ENCODE measurements at regions not wholly inside any gene's neighbourhood (a gene's known extent, or its start where the extent isn't known, plus 50 kb on each side); places are given as distances from the start of the nearest gene placed in this dataset.

- 61 to 87% (median 82%) methylated on average over 5 of the region's 5 CpGs for WGBS, 3 donors
Measured at GRCh38 chr2:40746191-40746590, 294.3 kb upstream of the SLC8A1 start.

DNA sequence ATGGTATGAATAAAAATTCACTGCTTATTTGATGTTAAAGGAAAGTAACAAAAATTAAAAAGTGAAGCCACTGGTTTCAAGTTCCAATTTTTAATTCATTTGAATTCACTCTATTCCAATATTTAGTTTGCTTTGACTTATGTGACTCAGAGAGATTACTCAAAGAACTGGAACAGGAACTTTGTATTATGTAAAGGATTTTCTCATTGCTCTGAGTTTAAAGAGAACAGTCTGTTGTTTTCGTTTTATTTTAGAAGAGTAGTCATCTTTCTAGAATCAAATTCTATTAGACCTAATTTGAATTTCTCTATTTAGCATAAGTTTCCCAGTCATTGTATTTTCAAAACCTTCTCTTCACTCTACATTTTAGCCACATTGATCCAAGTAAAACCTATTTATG lies 300.1 kb upstream of the SLC8A1 start:
- H3K27ac ChIP-seq (ENCODE audit: low read depth, low read length): no peak overlapping the region
- whole genome bisulfite sequencing, 3 donors: 41 to 60% (median 50%) methylated on average over 1 of the region's 1 CpG

More at GRCh38 chr2:40746191-40746590, 294.3 kb upstream of the SLC8A1 start:
- H3K27ac ChIP-seq (ENCODE audit: low read depth, low read length): no peak overlapping the region

DNA sequence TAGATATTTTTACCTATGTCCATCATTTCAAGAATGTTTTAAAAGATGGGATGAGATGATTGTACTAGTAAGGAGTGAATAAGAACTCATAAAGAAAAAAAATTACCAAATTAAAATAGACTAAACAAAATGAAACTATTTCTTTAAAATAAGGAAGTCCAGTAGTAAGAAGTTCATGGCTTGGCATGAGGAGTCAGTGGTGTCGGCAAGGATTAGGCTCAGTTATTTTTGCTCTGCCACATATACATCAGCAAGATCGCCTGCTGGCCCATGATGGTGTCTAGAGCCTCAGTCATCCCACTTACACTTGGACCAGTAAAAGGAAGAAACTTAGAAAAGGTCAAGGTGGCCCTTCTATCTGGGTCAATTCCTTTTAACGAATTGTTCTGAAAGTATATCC lies 300.9 kb upstream of the SLC8A1 start:
- WGBS, 3 donors: 59 to 69% (median 63%) methylated on average over 3 of the region's 3 CpGs

GRCh38 chr2:40754912-40755311 lies 303.0 kb upstream of the SLC8A1 start:
- no peak overlapping the region for H3K27ac ChIP-seq (ENCODE audit: low read depth, low read length)

More for the DNA sequence above, 300.9 kb upstream of the SLC8A1 start:
- no peak overlapping the region for H3K27ac ChIP-seq (ENCODE audit: low read depth, low read length)

- WGBS, 3 donors: 34 to 54% (median 37%) methylated on average over 4 of the region's 4 CpGs
- H3K27ac ChIP-seq (ENCODE audit: low read depth, low read length): no peak overlapping the region
Measured at GRCh38 chr2:40758401-40759155, 306.7 kb upstream of the SLC8A1 start.

- no peak overlapping the region for H3K27ac ChIP-seq (ENCODE audit: low read depth, low read length)
- WGBS, 3 donors: 44 to 70% (median 55%) methylated on average over 5 of the region's 5 CpGs
Measured at GRCh38 chr2:40760071-40760666, 308.3 kb upstream of the SLC8A1 start.

- 53 to 94% (median 87%) methylated on average over 2 of the region's 2 CpGs for WGBS, 3 donors
Measured at GRCh38 chr2:40773291-40773690, 321.4 kb upstream of the SLC8A1 start.

GRCh38 chr2:40783704-40784103 lies 331.8 kb upstream of the SLC8A1 start:
- WGBS, 3 donors: 79 to 90% (median 85%) methylated on average over 3 of the region's 3 CpGs
- no peak overlapping the region for H3K27ac ChIP-seq (ENCODE audit: low read depth, low read length)

More at GRCh38 chr2:40773291-40773690, 321.4 kb upstream of the SLC8A1 start:
- no peak overlapping the region for H3K27ac ChIP-seq (ENCODE audit: low read depth, low read length)

- no peak overlapping the region for H3K27ac ChIP-seq (ENCODE audit: low read depth, low read length)
- 58 to 87% (median 84%) methylated on average over 1 of the region's 1 CpG for WGBS, 3 donors
Measured at GRCh38 chr2:40786636-40787035, 334.7 kb upstream of the SLC8A1 start.

DNA sequence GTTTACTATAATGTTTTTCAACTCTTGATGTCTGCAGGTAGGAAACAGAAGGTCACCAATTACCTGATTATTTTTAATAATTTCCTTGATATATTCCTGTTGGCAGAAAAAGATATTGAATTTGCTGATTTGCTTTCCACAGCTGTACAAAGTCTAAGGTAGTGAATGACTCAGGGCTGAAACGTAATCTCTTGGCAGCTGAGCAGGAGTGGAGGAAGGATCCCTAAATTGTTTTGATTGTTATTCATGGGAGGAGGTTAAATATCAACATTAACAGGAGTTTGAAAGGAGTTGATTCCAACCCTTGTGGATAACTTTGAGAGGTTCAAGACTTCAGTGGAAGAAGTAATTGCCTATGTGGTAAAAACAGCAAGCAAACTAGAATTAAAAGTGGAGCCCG lies 345.2 kb upstream of the SLC8A1 start:
- H3K27ac ChIP-seq (ENCODE audit: low read depth, low read length): no peak overlapping the region
- 49 to 72% (median 68%) methylated on average over 2 of the region's 2 CpGs for WGBS, 3 donors

GRCh38 chr2:40803900-40804299 lies 352.0 kb upstream of the SLC8A1 start:
- WGBS, 3 donors: 32 to 86% (median 86%) methylated on average over 2 of the region's 2 CpGs
- no peak overlapping the region for H3K27ac ChIP-seq (ENCODE audit: low read depth, low read length)

DNA sequence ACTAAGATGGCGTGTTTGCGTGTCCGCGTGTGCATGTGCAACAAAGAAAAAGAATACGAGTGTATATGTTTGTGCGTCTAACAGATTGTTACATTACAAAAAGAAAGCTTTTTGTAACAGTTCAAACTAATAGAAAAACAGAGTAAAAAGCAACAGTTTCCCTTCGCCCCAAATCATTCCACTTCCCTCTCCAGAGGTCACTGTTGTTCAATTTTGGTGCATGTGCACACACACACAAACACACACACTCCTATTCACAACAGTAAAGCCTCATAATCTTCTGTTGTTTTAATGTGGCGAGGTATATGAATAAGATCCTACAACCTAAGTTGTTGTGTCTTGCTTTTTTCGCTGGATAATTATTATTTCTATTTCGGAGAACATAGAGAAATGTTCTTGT lies 357.3 kb upstream of the SLC8A1 start:
- H3K27ac ChIP-seq (ENCODE audit: low read depth, low read length): no peak overlapping the region
- 85 to 88% (median 87%) methylated on average over 10 of the region's 10 CpGs for WGBS, 3 donors

- no peak overlapping the region for H3K27ac ChIP-seq (ENCODE audit: low read depth, low read length)
- 71 to 85% (median 74%) methylated on average over 2 of the region's 2 CpGs for WGBS, 3 donors
Measured at GRCh38 chr2:40814616-40815015, 362.7 kb upstream of the SLC8A1 start.

GRCh38 chr2:40820319-40820718 lies 368.4 kb upstream of the SLC8A1 start:
- H3K27ac ChIP-seq (ENCODE audit: low read depth, low read length): no peak overlapping the region

DNA sequence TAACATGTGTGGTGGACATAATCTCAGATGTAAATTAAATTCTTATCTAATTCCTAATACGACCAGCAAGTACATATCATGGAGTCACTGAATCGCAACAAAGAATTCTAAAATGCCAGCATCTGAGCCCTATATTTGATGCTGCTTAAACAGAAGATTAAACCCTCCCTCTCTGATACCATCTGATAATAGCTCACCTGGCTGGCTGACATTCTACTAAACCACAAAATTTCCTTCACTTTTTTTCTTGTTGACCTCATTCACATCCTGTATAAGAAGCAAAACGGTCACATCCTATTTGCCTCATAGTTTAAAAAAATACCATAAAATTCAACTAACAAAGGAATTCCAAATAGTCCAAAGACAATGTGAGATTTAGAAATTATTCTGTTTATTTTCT lies 371.6 kb upstream of the SLC8A1 start:
- no peak overlapping the region for H3K27ac ChIP-seq (ENCODE audit: low read depth, low read length)
- WGBS, 3 donors: 68 to 84% (median 73%) methylated on average over 3 of the region's 3 CpGs

GRCh38 chr2:40824278-40824677 lies 372.4 kb upstream of the SLC8A1 start:
- no peak overlapping the region for H3K27ac ChIP-seq (ENCODE audit: low read depth, low read length)
- 61 to 75% (median 74%) methylated on average over 5 of the region's 5 CpGs for WGBS, 3 donors

GRCh38 chr2:40827392-40827791 lies 375.5 kb upstream of the SLC8A1 start:
- H3K27ac ChIP-seq (ENCODE audit: low read depth, low read length): no peak overlapping the region

DNA sequence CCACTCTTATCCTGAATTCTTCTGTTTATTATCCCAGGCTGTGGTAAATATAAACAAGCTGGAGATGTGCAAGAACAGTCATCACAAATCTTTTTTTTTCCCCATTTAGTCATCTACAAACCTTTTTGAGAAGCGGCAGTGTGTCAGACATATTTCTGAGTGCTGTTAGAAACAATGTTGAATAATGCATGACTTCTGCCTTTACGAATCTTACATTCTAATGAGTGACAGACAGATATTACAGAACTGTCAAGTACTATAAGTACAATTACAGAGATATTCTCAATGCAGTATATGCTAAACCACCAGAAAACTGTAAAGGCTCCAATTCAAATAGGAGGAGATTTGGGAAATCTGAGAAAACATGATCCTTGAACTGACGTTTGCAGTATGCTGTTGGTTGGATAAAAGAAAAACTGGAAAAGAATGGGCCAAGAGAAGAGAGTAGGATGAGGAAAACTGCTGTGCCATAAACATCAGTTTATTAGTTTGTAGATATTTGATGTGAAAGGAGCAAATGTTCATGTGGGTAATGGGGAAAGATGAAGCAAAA lies 379.5 kb upstream of the SLC8A1 start:
- WGBS, 3 donors: 59 to 74% (median 62%) methylated on average over 3 of the region's 3 CpGs
- no peak overlapping the region for H3K27ac ChIP-seq (ENCODE audit: low read depth, low read length)

DNA sequence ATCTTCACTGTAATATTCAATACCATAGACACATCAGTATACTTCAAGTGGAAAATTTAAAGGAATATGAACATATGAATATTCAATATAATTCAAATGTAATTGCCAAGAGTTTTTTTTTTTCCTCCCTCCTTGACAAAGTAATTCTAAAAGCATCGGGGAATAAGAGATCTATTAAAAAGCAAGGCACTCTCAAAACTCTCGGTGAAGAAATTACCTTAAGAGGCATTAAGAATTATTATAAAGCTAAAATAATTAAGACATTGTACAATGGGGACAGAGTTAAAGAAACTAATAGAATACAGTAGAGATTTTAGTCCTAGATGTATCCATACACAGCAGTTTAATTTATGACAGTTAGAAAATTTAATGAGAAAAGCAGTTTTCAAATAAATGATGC lies 390.0 kb upstream of the SLC8A1 start:
- no peak overlapping the region for H3K27ac ChIP-seq (ENCODE audit: low read depth, low read length)
- WGBS, 3 donors: 83 to 93% (median 91%) methylated on average over 2 of the region's 2 CpGs

Measured in adipose tissue (tissue), 3 donors.